ENCODE measurements at regions not wholly inside any gene's neighbourhood (a gene's known extent, or its start where the extent isn't known, plus 50 kb on each side); places are given as distances from the start of the nearest gene placed in this dataset.

DNA sequence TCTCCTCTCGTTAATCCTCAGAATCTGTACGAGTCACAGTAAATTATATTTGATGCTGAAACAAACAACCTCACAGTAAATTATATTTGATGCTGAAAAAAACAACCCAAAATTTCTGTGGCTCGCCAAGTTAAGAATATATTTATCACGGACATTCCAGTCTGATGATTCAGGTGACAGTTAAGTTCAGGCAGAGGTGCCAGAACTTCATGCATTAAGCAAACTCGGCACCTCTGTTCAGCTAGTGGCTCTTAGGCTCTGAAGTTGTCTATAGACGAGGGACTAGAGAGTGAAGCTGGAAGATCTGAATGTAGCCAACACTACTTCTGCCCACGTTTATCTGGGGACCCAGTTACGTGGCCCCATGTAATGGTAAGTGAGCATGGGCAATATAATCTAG is 132.2 kb upstream of the AGA start:
- no peak for DNase-seq

- no peak for DNase-seq
Observed at GRCh38 chr4:177579649-177580048, 137.4 kb upstream of the AGA start.

DNA sequence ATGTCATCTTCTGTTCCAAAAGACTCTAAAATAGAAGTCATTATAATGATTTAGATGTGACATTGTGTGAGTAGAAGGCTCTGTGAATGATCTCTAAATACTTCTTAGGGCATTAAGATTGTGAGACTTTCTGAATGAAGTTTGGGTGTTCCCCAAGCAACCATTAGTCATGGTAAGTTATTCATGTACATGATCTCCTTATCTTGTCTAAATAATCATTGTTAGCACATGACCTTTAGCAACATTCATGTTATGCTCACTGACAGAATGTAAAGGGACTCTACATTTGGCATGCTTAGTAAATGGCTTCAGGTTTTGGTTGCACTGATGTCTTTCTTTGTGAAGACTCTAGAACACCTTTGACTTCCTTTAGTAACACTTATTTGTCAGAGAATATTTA is 140.8 kb upstream of the AGA start:
- DNase-seq, result no peak

- DNase-seq, result no peak
Observed at GRCh38 chr4:177587989-177588388, 145.8 kb upstream of the AGA start.

DNA sequence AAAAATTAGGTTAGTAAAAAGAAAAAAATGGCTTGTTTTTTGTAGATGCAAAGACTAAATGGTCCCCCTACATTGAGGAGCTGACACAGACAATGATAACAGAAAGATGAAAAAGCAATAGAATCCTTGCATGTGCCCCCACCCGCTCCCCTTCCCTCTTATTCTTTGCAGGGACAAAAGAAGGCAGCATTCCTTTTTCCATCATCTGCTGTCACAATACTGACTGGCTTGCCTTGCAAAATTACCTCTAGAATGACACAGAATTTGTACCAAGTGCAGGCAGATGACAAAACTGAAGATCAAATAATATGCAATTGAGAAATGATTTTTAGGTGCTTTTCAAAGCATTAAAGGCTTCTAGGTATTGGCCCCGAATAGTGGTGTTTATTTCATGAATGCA is 153.1 kb upstream of the AGA start:
- no peak for DNase-seq

DNA sequence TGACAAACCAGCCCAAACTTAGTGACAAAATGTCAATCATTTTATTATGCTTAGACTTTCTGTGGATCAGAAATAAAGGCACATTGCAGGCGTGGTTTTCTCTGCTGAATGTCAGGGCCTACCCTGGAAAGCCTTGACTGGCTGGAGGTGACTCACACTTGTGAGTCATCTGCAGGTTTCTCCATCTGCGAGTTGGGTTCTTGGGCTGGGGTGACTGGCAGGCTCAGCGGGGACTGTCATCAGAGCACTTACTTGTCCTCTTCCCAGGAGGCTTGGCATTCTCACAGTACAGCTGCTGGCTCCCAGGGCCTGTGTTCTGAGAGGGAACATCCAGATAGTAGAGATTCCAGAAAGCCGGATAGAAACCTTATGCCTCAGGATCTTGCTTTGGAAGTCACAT is 153.8 kb upstream of the AGA start:
- DNase-seq, result no peak

- no peak for DNase-seq
Observed at GRCh38 chr4:177596991-177597390, 154.8 kb upstream of the AGA start.

DNA sequence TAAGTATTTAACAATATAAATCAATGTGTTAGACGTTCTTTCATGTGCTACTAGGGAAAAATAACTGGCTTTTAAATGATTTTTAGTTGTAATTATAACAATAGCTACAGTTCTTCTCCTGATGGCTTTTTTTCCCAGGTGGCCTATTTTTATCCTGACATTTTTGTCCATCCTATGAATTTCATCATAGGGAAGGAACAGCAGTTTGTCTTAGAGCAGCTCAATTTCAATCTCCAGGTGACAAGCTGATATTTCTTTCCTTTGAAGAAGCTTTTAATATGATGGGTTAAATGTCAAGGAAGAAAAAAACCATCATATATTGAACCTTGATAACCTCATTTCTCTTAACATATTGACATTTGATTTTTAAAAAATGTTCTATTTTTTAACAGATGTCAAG is 163.0 kb upstream of the AGA start:
- DNase-seq, result no peak

DNA sequence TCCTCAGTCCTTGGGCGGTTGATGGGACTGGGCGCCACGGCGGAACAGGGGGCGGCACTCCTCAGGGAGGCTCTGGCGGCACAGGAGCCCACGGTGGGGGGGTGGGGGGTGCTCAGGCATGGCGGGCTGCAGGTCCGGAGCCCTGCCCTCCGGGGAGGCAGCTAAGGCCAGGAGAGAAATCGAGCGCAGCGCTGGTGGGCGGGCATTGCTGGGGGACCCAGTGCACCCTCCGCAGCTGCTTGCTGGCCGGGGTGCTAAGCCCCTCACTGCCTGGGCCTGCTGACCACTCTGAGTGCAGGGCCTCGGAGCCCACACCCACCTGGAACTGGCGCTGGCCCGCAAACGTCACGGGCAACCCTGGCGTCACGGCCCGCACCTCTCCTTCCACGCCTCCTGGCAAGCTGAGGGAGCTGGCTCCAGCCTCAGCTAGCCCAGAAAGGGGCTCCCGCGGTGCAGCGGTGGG is 164.9 kb upstream of the AGA start:
- DNase-seq, result no peak

- no peak for DNase-seq
Observed at GRCh38 chr4:177611974-177612664, 169.9 kb upstream of the AGA start.

GRCh38 chr4:177612684-177613083 is 170.4 kb upstream of the AGA start:
- no peak for DNase-seq

GRCh38 chr4:177632481-177632880 is 190.2 kb upstream of the AGA start:
- no peak for DNase-seq

- DNase-seq, result no peak
Observed at GRCh38 chr4:177638871-177639270, 196.6 kb upstream of the AGA start.

DNA sequence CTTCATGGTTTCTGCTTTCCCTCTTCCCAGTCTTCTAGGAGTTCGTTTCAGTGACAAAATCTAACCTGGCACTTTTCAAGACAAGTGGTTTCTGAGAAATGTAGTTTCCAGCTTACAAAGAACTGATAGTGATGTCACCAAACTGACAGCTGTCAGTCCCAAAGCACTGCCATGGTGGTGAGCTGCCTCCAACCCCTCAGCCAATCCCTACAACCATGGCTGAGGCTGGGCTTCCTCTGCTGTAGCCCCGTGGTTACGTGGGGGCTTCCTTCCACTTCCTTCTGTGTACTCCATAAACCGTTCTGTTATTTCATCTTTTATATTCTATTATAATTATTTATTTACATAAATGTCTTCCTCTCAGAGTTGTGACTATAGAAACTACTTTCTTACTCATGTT is 198.6 kb upstream of the AGA start:
- no peak for DNase-seq

DNA sequence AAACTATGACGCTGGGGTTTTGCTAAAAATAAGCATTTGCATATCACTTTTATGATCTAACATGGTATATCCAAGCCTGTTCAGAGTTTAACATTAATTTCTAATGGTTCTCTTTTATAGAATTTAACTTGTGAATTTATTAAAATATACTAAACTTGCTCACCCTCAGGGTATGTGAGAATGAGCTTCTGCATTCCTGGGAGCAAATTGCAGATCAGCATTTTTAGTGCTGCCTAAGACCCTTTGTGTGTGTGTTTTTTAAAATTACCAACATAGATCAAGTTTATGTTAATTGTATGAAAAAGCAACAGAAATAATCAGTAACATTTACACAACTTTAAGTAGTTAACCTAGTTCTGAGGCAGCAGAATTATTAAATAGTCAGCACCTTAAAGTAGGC is 218.0 kb upstream of the AGA start:
- DNase-seq, result no peak

DNA sequence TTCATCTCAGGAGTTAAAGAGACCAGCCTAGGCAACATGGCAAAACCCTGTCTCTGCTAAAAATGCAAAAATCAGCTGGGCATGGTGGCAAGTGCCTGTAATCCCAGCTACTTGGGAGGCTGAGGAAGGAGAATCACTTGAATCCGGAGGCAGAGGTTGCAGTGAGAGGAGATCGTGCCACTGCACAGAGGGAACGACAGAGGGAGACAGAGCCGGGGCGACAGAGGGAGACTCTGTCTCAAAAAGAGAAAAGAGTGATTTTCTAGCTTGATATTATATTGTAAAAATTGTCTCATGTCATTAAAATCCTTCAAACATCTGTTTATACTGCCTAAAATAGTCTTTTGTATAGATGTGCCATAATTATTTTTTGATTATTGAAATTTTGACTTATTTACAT is 225.4 kb upstream of the AGA start:
- no peak for DNase-seq

DNA sequence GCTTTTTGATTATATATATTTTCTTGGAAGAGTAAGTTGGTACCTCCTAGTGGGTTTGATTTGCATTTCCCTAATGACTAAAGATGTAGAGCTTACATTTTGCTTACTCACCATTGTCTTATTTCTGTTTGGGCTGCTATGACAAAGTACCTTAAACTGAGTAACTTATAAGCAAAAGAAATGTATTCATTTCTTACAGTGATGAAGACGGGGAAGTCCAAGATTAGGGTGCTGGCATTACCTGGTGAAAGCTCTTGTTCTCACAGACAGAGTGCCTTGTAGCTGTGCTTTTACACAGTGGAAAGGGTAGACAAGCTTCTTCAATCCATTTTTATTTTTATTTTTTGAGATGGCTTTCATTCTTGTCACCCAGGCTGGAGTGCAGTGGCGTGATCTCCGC is 229.2 kb upstream of the AGA start:
- no peak for DNase-seq

DNA sequence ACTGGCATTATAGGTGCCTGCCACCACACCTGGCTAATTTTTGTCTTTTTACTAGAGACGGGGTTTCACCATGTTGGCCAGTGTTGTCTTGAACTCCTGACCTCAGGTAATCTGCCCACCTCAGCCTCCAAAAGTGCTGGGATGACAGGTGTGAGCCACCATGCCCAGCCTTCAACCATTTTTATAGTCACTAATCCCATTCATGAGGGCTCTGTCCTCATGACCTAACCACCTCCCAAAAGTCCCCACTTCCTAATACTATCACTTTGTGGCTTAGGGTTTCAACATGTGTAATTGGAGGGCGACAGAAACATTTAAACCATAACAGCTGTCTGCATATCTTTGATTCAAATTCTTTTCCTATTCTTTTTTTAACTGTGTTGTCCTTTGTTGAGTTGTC is 229.6 kb upstream of the AGA start:
- no peak for DNase-seq

DNA sequence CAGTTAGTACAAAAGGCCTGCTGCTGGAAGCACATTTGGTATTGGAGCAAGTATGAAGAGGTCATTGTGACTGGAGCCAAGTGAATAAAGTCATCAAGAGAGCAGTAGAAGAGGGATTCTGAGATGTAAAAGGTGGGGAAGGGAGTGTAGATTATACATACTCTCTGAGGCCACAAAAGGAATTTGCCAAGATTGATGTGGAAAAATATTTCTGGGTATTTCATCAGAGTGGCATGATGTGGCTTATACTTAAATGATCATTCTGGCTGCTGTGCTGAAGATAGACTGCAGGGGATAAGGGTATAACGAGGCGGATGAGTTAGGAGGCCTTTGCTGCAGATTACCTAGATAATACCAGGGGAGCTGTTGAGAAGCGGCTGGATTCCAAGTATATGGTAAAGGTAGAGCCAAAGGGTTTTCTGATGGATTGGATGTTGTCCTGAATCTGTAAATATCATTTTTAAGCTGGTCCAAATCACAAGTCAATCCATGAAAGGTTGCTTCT is 231.8 kb upstream of the AGA start:
- no peak for DNase-seq

- no peak for DNase-seq
Observed at GRCh38 chr4:177680308-177680707, 238.1 kb upstream of the AGA start.

- no peak for DNase-seq
Observed at GRCh38 chr4:177681902-177682301, 239.7 kb upstream of the AGA start.

GRCh38 chr4:177687117-177687516 is 244.9 kb upstream of the AGA start:
- no peak for DNase-seq

GRCh38 chr4:177692907-177693306 is 250.7 kb upstream of the AGA start:
- no peak for DNase-seq

DNA sequence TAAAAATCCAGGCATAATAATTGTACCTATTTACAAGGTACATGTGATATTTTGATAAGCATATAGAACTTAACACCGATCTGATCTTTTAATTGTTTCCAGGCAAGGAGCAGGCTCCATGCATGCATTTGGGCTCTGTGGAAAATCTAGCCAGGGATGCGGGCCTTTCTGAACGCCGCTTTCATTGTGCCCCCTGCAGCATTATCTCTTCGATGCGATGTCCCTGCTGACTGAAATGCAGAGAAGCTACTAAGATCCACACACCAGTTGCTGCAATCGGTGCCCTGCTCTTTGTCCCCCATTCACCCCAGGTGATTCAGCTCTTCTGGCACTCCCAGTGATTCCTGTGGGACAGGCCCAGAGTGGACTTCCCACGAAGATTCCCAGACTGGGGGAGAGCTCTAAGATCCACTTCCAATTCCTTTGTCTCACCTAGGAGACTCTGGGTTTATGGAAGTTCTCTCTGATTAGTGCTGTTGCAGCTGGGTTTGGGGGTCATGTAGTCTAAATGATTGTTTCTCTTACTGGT is 254.3 kb upstream of the AGA start:
- no peak for DNase-seq

Data from left hindlimb (tissue), 1 donor.